ENCODE measurements at regions not wholly inside any gene's neighbourhood (a gene's known extent, or its start where the extent isn't known, plus 50 kb on each side); places are given as distances from the start of the nearest gene placed in this dataset.
A peak's percentile ranks its signal among the peaks of the same experiment; 100 is the strongest.

DNA sequence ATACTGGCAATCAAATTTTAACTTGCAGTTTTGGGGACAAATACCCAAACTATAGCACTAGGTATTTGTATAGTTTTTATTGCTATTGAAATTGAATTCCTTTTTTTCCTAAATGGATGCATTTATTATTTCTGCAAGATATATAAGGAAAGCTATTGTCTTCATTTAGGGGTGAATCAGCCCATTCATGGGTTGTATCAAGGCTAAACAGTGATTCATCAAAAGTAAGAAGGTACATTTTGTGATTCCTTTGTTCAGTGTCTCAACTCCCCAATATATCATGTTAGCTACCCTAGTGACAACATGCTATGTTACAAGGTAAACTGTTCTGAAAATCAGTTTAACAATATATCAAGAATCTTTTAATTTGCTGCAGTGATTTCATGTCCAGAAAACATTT is 185.7 kb downstream of the PLK2 start:
- no peaks in the 10 kb centered on the region for H3K36me3 ChIP-seq
- ATAC-seq (ENCODE audit: insufficient number of reproducible peaks, low FRiP score, low read depth) (no peak), DNase-seq (ENCODE audit: low spot score) (no peak)
- H3K4me1 ChIP-seq (ENCODE audit: control insufficient read depth in 1 of 2, low read depth in 2 of 2): peaks cover 0 to 16% of the 10 kb centered on the region in 2 donors
- H3K27me3 ChIP-seq (replicated peaks; ENCODE audit: insufficient read depth): no peaks in the 10 kb centered on the region
- TF ChIP-seq, protein P1, sequence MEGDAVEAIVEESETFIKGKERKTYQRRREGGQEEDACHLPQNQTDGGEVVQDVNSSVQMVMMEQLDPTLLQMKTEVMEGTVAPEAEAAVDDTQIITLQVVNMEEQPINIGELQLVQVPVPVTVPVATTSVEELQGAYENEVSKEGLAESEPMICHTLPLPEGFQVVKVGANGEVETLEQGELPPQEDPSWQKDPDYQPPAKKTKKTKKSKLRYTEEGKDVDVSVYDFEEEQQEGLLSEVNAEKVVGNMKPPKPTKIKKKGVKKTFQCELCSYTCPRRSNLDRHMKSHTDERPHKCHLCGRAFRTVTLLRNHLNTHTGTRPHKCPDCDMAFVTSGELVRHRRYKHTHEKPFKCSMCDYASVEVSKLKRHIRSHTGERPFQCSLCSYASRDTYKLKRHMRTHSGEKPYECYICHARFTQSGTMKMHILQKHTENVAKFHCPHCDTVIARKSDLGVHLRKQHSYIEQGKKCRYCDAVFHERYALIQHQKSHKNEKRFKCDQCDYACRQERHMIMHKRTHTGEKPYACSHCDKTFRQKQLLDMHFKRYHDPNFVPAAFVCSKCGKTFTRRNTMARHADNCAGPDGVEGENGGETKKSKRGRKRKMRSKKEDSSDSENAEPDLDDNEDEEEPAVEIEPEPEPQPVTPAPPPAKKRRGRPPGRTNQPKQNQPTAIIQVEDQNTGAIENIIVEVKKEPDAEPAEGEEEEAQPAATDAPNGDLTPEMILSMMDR (IDR thresholded peaks at IDR 0.05): no peak
- no peaks in the 10 kb centered on the region for H3K9me3 ChIP-seq
- no peak overlapping the region for H3K4me3 ChIP-seq
- H3K27ac ChIP-seq: no peak overlapping the region

DNA sequence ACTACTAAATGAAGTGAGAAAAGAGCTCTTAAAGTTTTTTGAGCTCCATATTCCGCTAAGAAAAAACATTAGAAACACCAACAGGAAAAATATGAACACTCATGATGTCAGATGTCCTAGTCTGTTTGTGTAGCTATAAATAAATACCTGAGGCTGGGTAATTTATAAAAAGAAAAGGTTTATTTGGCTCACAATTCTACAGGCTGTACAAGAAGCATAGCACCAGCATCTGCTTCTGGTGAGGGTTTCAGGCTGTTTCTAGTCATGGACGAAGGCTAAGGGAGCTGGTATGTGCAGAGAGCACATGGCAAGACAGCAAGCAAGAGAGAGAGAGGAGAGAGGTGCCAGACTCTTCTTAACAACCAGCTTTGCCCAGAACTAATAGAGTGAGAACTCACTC is 186.2 kb downstream of the PLK2 start:
- Histone ChIP-seq H3K36me3 (no peaks in the 10 kb centered on the region), H3K4me3 (no peak overlapping the region), H3K9me3 (no peaks in the 10 kb centered on the region), H3K4me1 (ENCODE audit: control insufficient read depth in 1 of 2, low read depth in 2 of 2) (peaks cover 0 to 16% of the 10 kb centered on the region in 2 donors), H3K27me3 (replicated peaks; ENCODE audit: insufficient read depth) (no peaks in the 10 kb centered on the region), H3K27ac (peak overlapping the region in 1 of 2 donors; percentile 34)
- no peak for DNase-seq (ENCODE audit: low spot score)
- ATAC-seq (ENCODE audit: insufficient number of reproducible peaks, low FRiP score, low read depth): no peak
- TF ChIP-seq, protein P1 (IDR thresholded peaks at IDR 0.05): no peak

DNA sequence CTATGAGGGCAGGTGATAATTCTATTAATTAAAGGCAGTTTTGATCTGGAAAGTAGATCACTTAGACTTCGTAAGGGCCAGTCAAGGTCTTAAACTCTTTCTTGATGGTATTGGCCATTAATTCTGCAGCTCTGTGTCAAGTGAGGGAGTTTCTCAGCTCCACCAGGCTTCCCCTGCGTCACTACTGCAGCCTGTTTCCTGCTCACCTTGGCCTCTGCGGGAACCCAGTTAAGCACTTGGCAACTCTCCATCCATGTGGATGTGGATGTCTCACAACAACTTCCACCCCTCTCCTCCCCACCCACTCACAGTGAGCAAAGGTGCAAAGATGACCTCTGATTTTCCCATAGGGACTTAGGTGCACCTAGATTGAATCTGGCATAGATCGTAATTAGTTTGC is 191.6 kb downstream of the PLK2 start:
- Histone ChIP-seq H3K27ac (no peak overlapping the region), H3K27me3 (replicated peaks; ENCODE audit: insufficient read depth) (no peaks in the 10 kb centered on the region), H3K9me3 (no peaks in the 10 kb centered on the region), H3K4me3 (no peak overlapping the region), H3K36me3 (no peaks in the 10 kb centered on the region), H3K4me1 (ENCODE audit: control insufficient read depth in 1 of 2, low read depth in 2 of 2) (peaks cover 0 to 5% of the 10 kb centered on the region in 2 donors)
- ATAC-seq (ENCODE audit: insufficient number of reproducible peaks, low FRiP score, low read depth): no peak
- DNase-seq (ENCODE audit: low spot score): no peak
- TF ChIP-seq, protein P1 (IDR thresholded peaks at IDR 0.05): no peak

DNA sequence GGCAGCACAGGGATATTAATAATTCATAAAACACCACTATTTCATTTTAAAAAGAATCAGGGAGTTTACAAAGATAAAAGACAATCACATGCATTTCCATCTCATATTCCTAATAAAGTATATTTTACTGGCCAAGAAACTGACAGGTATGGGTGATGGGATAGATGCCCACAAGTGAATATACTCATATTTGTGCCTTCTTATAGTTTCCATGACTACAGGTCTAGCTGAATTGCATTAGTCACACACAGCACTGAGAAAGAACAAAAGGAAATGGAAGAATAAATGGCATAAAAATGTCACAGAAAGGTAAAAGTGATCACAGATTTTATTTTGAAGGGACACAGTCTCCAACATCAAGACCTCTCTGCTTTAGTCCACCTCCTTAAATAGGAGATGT is 193.5 kb downstream of the PLK2 start:
- Histone ChIP-seq H3K27ac (no peak overlapping the region), H3K27me3 (replicated peaks; ENCODE audit: insufficient read depth) (no peaks in the 10 kb centered on the region), H3K4me3 (no peak overlapping the region), H3K9me3 (no peaks in the 10 kb centered on the region), H3K4me1 (ENCODE audit: control insufficient read depth in 1 of 2, low read depth in 2 of 2) (peaks cover 4 to 9% of the 10 kb centered on the region in 2 donors), H3K36me3 (no peaks in the 10 kb centered on the region)
- ATAC-seq (ENCODE audit: insufficient number of reproducible peaks, low FRiP score, low read depth) (no peak), DNase-seq (ENCODE audit: low spot score) (no peak)
- TF ChIP-seq, protein P1 (IDR thresholded peaks at IDR 0.05): no peak

DNA sequence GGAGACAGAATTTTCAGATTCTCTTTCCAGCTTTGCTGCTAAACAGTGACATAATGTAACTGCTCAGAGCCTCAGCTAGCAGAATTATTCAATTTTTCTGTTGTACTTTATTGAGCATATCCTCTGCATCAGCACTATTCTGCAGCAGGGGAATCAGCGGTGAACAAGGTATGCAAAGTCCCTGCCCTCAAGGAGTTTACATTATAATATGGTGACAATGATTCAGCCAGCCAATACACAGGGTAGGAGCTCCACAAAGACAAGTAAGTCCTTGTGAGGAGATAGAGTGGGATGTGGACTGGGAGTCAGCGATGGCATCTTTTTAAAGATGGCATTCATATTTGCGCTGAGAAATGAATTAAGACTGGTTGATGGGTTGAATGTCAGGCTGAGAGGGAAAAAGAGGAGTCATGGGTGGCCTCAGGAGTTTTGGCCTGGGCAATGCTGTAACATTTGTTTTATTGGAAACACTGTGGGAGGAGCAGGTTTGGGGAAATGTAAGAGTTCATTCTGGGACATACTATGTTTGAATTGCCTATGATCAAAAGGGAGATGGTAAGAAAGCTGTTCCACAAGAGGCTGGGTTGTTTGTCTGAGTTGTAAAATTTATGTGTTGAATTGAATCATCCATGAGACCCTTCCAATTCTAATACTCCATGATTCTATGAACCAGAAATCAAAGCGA is 194.5 kb downstream of the PLK2 start:
- TF ChIP-seq, protein P1 (IDR thresholded peaks at IDR 0.05): no peak
- no peak overlapping the region for H3K4me3 ChIP-seq
- no peaks in the 10 kb centered on the region for H3K27me3 ChIP-seq (replicated peaks; ENCODE audit: insufficient read depth)
- DNase-seq (ENCODE audit: low spot score) (no peak), ATAC-seq (ENCODE audit: insufficient number of reproducible peaks, low FRiP score, low read depth) (no peak)
- H3K27ac ChIP-seq: no peak overlapping the region
- peaks cover 4 to 10% of the 10 kb centered on the region in 2 donors for H3K4me1 ChIP-seq (ENCODE audit: control insufficient read depth in 1 of 2, low read depth in 2 of 2)
- no peaks in the 10 kb centered on the region for H3K9me3 ChIP-seq
- no peaks in the 10 kb centered on the region for H3K36me3 ChIP-seq
